Natural killer cell (primary cell): ENCODE measurements at regions not wholly inside any gene's neighbourhood (a gene's known extent, or its start where the extent isn't known, plus 50 kb on each side); places are given as distances from the start of the nearest gene placed in this dataset.

Experiments
- ATAC-seq, 3 donors: fragments of 150-1000 bp in 2 of 3; fragments of 200-7000 bp in 1 of 3; cut with Tn5 transposase; 1 replicate in 1 of 3; 2 replicates in 2 of 3; pipeline ENCODE4 v1.10.0; 2021; ENCODE audit warnings: mild to moderate bottlenecking in 2 of 3, moderate library complexity in 2 of 3
- DNase-seq, 2 donors: peaks; one replicate each; pipeline versions ENCODE4 v3.0.0 to v3.0.0-alpha.2; 2013 to 2021; ENCODE audit warnings: mixed read lengths in 1 of 2
- H3K27ac ChIP-seq: one replicate; pipeline ENCODE4 v1.5.1; 2013; ENCODE audit warnings: mild to moderate bottlenecking, low read length
- H3K27me3 ChIP-seq: one replicate; pipeline ENCODE4 v1.6.1; 2013; ENCODE audit warnings: low read length; ENCODE audit not compliant: control insufficient read depth, insufficient read depth
- H3K36me3 ChIP-seq: one replicate; pipeline ENCODE4 v1.6.1; 2013; ENCODE audit warnings: low read length; ENCODE audit not compliant: control insufficient read depth, insufficient read depth
- H3K4me1 ChIP-seq: one replicate; pipeline ENCODE4 v1.6.1; 2013; ENCODE audit warnings: low read length; ENCODE audit not compliant: control insufficient read depth, insufficient read depth
- H3K4me3 ChIP-seq: one replicate; pipeline ENCODE4 v1.5.1; 2013; ENCODE audit warnings: low read length
- H3K9me3 ChIP-seq: one replicate; pipeline ENCODE4 v1.6.1; 2013; ENCODE audit warnings: low read length; ENCODE audit not compliant: control insufficient read depth, insufficient read depth
- H3K27ac Mint-ChIP-seq, 2 donors: one replicate each; pipeline ENCODE4 v1.8.0; 2022; ENCODE audit warnings: mild to moderate bottlenecking in 2 of 2, mixed read lengths in 2 of 2, moderate library complexity in 1 of 2
- H3K27me3 Mint-ChIP-seq, 2 donors: one replicate each; pipeline ENCODE4 v1.8.0; 2022; ENCODE audit warnings: low read depth in 2 of 2, mixed read lengths in 2 of 2
- H3K36me3 Mint-ChIP-seq: one replicate; pipeline ENCODE4 v1.8.0; 2022; ENCODE audit warnings: mixed read lengths
- H3K4me1 Mint-ChIP-seq, 2 donors: one replicate each; pipeline ENCODE4 v1.8.0; 2022; ENCODE audit warnings: mixed read lengths in 2 of 2
- H3K4me3 Mint-ChIP-seq: one replicate; pipeline ENCODE4 v1.8.0; 2022; ENCODE audit warnings: mild to moderate bottlenecking, moderate library complexity, mixed read lengths
- H3K9me3 Mint-ChIP-seq, 2 donors: one replicate each; pipeline ENCODE4 v1.8.0; 2022; ENCODE audit warnings: mixed read lengths in 2 of 2
- WGBS: methylation state at CpG from one replicate; pipeline ENCODE4 v1.1.7; 2013; ENCODE audit warnings: missing lambda C conversion rate; ENCODE audit not compliant: insufficient coverage; 5-methylcytosine and 5-hydroxymethylcytosine counted together
- intact Hi-C: fragments of 100-400 bp; cut with micrococcal nuclease; formaldehyde crosslinking; loops from one replicate; pipeline ENCODE4 v1.14.2; 2022
- TF ChIP-seq, protein P1 (sequence below): fragments of 200-600 bp; IDR thresholded peaks from one replicate; pipeline ENCODE4 v1.8.0; 2022; ENCODE audit warnings: antibody characterized with exemption

DNA sequence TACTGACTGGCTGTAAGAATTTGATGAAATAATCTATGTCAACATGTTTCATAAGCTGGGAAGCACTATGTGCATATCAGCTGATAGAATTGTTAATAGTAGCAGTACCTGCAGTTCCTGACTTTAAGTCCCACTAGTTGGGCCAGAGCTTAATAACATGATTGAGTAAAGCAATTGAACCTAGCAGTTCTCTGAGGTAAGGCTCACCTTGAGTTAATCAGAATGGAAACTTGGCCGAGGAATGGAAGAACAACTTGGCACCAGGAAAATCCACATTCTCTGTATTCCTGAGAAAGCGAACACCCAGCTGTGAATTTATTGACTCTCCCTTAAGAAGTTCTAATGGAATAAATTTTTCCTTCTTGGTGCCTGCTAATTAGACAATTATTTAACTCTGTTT is 262.6 kb downstream of the IGSF11 start:
- TF ChIP-seq, protein P1, sequence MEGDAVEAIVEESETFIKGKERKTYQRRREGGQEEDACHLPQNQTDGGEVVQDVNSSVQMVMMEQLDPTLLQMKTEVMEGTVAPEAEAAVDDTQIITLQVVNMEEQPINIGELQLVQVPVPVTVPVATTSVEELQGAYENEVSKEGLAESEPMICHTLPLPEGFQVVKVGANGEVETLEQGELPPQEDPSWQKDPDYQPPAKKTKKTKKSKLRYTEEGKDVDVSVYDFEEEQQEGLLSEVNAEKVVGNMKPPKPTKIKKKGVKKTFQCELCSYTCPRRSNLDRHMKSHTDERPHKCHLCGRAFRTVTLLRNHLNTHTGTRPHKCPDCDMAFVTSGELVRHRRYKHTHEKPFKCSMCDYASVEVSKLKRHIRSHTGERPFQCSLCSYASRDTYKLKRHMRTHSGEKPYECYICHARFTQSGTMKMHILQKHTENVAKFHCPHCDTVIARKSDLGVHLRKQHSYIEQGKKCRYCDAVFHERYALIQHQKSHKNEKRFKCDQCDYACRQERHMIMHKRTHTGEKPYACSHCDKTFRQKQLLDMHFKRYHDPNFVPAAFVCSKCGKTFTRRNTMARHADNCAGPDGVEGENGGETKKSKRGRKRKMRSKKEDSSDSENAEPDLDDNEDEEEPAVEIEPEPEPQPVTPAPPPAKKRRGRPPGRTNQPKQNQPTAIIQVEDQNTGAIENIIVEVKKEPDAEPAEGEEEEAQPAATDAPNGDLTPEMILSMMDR = no peak
- 85% methylated on average over 2 of the region's 2 CpGs for WGBS
- ATAC-seq = no peak

DNA sequence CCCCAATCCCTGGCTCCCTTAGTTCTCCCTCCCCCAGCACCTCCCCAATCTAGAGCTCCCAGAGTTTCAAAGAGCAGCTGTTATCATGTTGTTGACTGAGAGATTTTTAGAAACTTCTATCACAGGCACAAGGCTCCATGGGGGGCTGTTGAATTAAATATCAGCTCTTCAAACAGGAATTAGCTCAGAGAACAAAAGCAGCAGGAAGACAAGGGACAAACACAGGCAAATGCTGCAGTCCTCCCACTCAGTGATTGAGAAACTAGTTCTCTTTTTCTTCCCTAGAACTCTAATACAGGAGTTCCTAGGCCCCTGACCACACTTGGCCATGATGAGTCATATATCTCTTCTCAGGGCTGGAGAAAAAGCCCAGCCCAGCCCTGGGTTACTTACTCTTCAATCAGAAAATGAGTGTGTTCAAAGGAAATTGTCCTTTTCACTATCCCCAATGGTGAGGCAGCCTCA is 262.1 kb downstream of the IGSF11 start:
- Mint-ChIP-seq H3K9me3 (peaks cover 2% of the 10 kb centered on the region in 2 donors), H3K36me3 (no peaks in the 10 kb centered on the region), H3K4me3 (no peak overlapping the region), H3K4me1 (no peaks in the 10 kb centered on the region), H3K27me3 (no peaks in the 10 kb centered on the region), H3K27ac (no peak overlapping the region)
- no peaks in the 10 kb centered on the region for H3K27me3 ChIP-seq
- no peak overlapping the region for H3K27ac ChIP-seq
- DNase-seq (no peak), ATAC-seq (no peak)
- no peaks in the 10 kb centered on the region for H3K4me1 ChIP-seq
- TF ChIP-seq, protein P1 = no peak
- no peak overlapping the region for H3K4me3 ChIP-seq
- H3K9me3 ChIP-seq = no peaks in the 10 kb centered on the region
- intact Hi-C loops = no loop called here
- H3K36me3 ChIP-seq = no peaks in the 10 kb centered on the region

More for the DNA sequence above, 262.6 kb downstream of the IGSF11 start:
- Histone ChIP-seq H3K4me1 (no peaks in the 10 kb centered on the region), H3K36me3 (no peaks in the 10 kb centered on the region), H3K27ac (no peak overlapping the region), H3K9me3 (no peaks in the 10 kb centered on the region), H3K27me3 (no peaks in the 10 kb centered on the region), H3K4me3 (no peak overlapping the region)
- intact Hi-C loops = no loop called here
- no peaks in the 10 kb centered on the region for H3K27me3 Mint-ChIP-seq
- no peak overlapping the region for H3K4me3 Mint-ChIP-seq
- H3K36me3 Mint-ChIP-seq = no peaks in the 10 kb centered on the region
- H3K27ac Mint-ChIP-seq = no peak overlapping the region
- DNase-seq = no peak
- no peaks in the 10 kb centered on the region for H3K4me1 Mint-ChIP-seq
- peaks cover 0 to 2% of the 10 kb centered on the region in 2 donors for H3K9me3 Mint-ChIP-seq

DNA sequence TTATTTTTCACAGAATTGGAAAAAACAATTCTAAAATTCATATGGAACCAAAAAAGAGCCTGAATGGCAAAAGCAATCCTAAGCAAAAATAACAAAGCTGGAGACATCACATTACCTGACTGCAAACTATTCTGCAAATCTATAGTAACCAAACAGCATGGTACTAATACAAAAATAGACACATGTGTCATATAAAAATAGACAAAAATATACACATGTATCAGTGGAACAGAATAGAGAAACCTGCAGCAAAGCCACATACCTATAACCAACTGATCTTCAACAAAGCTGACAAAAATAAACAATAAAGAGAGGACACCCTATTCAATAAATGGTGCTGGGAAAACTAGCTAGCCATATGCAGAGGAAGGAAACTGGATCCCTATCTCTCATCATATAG is 259.6 kb downstream of the IGSF11 start:
- no peaks in the 10 kb centered on the region for H3K36me3 Mint-ChIP-seq
- Histone ChIP-seq H3K27me3 (no peaks in the 10 kb centered on the region), H3K9me3 (no peaks in the 10 kb centered on the region), H3K4me1 (no peaks in the 10 kb centered on the region), H3K4me3 (no peak overlapping the region), H3K27ac (no peak overlapping the region), H3K36me3 (no peaks in the 10 kb centered on the region)
- H3K9me3 Mint-ChIP-seq = peaks cover 0 to 2% of the 10 kb centered on the region in 2 donors
- intact Hi-C loops = no loop called here
- H3K27ac Mint-ChIP-seq = no peak overlapping the region
- no peak overlapping the region for H3K4me3 Mint-ChIP-seq
- TF ChIP-seq, protein P1 = no peak
- H3K27me3 Mint-ChIP-seq = no peaks in the 10 kb centered on the region
- ATAC-seq (no peak), DNase-seq (no peak)
- H3K4me1 Mint-ChIP-seq = no peaks in the 10 kb centered on the region

DNA sequence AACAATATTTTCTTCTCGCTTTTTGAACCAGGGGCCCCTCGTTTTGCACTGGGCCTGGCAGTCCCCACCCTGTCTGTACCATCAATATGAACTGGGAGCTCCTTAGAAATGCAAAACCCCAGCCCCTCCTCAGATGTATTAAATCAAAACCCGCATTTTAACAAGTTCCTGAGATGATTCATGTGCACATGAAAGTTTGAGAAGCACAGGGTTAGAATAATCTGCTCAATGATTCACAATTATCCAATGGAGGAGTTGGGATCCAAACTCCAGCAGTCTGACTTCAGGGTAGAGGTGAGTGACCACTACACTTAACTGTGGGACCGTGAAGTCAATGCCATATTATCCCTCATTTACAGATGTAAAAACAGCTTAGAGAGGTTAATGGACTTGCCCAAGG is 256.4 kb downstream of the IGSF11 start:
- Histone ChIP-seq H3K27ac (no peak overlapping the region), H3K4me1 (no peaks in the 10 kb centered on the region), H3K27me3 (no peaks in the 10 kb centered on the region), H3K36me3 (no peaks in the 10 kb centered on the region), H3K4me3 (no peak overlapping the region), H3K9me3 (no peaks in the 10 kb centered on the region)
- DNase-seq = no peak
- Mint-ChIP-seq H3K9me3 (peaks cover 2 to 3% of the 10 kb centered on the region in 2 donors), H3K4me1 (no peaks in the 10 kb centered on the region), H3K27ac (no peak overlapping the region), H3K36me3 (no peaks in the 10 kb centered on the region), H3K27me3 (peaks cover 0 to 5% of the 10 kb centered on the region in 2 donors), H3K4me3 (no peak overlapping the region)
- TF ChIP-seq, protein P1 = no peak
- 72% methylated on average over 4 of the region's 4 CpGs for WGBS
- intact Hi-C loops = no loop called here
- no peak for ATAC-seq
